SK-N-SH (cell line): ENCODE measurements at regions not wholly inside any gene's neighbourhood (a gene's known extent, or its start where the extent isn't known, plus 50 kb on each side); places are given as distances from the start of the nearest gene placed in this dataset.

Experiments used
- CTCF ChIA-PET: fragments of 300-600, 350-600 bp; formaldehyde crosslinking; extraction: SDS; loops from one replicate; lab custom pipeline; 2021; lab: Yijun Ruan, JAX
- POLR2A ChIA-PET: fragments of 350-600 bp; sonication (Branson Sonifier 250); formaldehyde crosslinking; extraction: SDS; loops from one replicate; lab custom pipeline; 2020; ENCODE audit warnings: antibody characterized with exemption, inconsistent platforms; lab: Yijun Ruan, JAX
- DNase-seq: peaks from one replicate; pipeline ENCODE4 v3.0.0; 2012
- H2AFZ ChIP-seq: fragments of 200-600 bp; sonication (generic); 2 replicates; pipeline ENCODE4 v1.8.1; 2016; ENCODE audit warnings: antibody characterized with exemption, mild to moderate bottlenecking, low read depth
- H3F3A ChIP-seq: fragments of 200-600 bp; sonication (generic); replicated peaks from 2 replicates; pipeline ENCODE3; 2016; ENCODE audit warnings: antibody characterized with exemption, mild to moderate bottlenecking; ENCODE audit not compliant: insufficient read depth
- H3K27ac ChIP-seq, 2 experiments: fragments of 200-500 bp in 1 of 2; fragments of 200-600 bp in 1 of 2; sonication (Bioruptor generic) in 1 of 2; sonication (generic), shearing (Covaris generic) in 1 of 2; 2 replicates each; pipeline versions ENCODE4 v1.5.1 to v1.6.1; 2014 to 2016; ENCODE audit warnings: low read depth in 2 of 2, inconsistent platforms in 1 of 2, low read length in 1 of 2, mild to moderate bottlenecking in 1 of 2, mixed read lengths in 1 of 2
- H3K27me3 ChIP-seq: fragments of 200-600 bp; sonication (generic), shearing (Covaris generic); 2 replicates; pipeline ENCODE4 v1.6.1; 2016; ENCODE audit warnings: mixed run types; ENCODE audit not compliant: insufficient read depth
- H3K36me3 ChIP-seq, 2 experiments: fragments of 200-500 bp in 1 of 2; fragments of 200-600 bp in 1 of 2; sonication (Bioruptor generic) in 1 of 2; sonication (generic) in 1 of 2; replicated peaks in 1 of 2; 2 replicates each; pipeline versions ENCODE3 to v1.5.1; 2014 to 2016; ENCODE audit warnings: low read length in 1 of 2, mild to moderate bottlenecking in 1 of 2; ENCODE audit not compliant: insufficient read depth in 2 of 2, control insufficient read depth in 1 of 2
- H3K4me1 ChIP-seq, 2 experiments: fragments of 200-500 bp in 1 of 2; fragments of 200-600 bp in 1 of 2; sonication (Bioruptor generic) in 1 of 2; sonication (generic), shearing (Covaris generic) in 1 of 2; 2 replicates each; pipeline versions ENCODE4 v1.5.1 to v1.6.1; 2014 to 2016; ENCODE audit warnings: low read depth in 1 of 2, low read length in 1 of 2, mixed run types in 1 of 2; ENCODE audit not compliant: insufficient read depth in 2 of 2, control insufficient read depth in 1 of 2
- H3K4me2 ChIP-seq: fragments of 200-600 bp; sonication (generic), shearing (Covaris generic); 2 replicates; pipeline ENCODE4 v1.6.1; 2017; ENCODE audit warnings: mixed run types
- H3K4me3 ChIP-seq, 2 experiments: fragments of 200-500 bp in 1 of 2; fragments of 200-600 bp in 1 of 2; sonication (Bioruptor generic) in 1 of 2; sonication (generic), shearing (Covaris generic) in 1 of 2; 2 replicates each; pipeline versions ENCODE4 v1.5.1 to v1.8.1; 2014 to 2016; ENCODE audit warnings: low read depth in 2 of 2, inconsistent platforms in 1 of 2, low read length in 1 of 2, mild to moderate bottlenecking in 1 of 2, mixed read lengths in 1 of 2, moderate library complexity in 1 of 2
- H3K79me2 ChIP-seq: fragments of 200-600 bp; sonication (generic); 2 replicates; pipeline ENCODE4 v1.8.1; 2017; ENCODE audit warnings: mild to moderate bottlenecking; ENCODE audit not compliant: insufficient read depth
- H3K9ac ChIP-seq: fragments of 200-600 bp; sonication (generic); 2 replicates; pipeline ENCODE4 v1.6.1; 2017; ENCODE audit warnings: mixed run types
- H3K9me2 ChIP-seq: fragments of 200-600 bp; sonication (generic); 2 replicates; pipeline ENCODE4 v1.6.1; 2017; ENCODE audit warnings: mixed run types
- H3K9me3 ChIP-seq: fragments of 200-600 bp; sonication (generic); 2 replicates; pipeline ENCODE4 v1.6.1; 2017; ENCODE audit warnings: mixed run types, mild to moderate bottlenecking, moderate library complexity
- H4K20me1 ChIP-seq: fragments of 200-600 bp; sonication (generic); 2 replicates; pipeline ENCODE4 v1.6.1; 2017; ENCODE audit warnings: mild to moderate bottlenecking, mixed run types; ENCODE audit not compliant: insufficient read depth
- CHD2 ChIP-seq: fragments of 150-350 bp; IDR thresholded peaks from 2 replicates; pipeline ENCODE4 v1.6.1; 2018; ENCODE audit warnings: low read length; ENCODE audit not compliant: partially characterized antibody
- MEF2A ChIP-seq: IDR thresholded peaks from 2 replicates; pipeline ENCODE4 v1.4.0; 2012; ENCODE audit warnings: low read depth, borderline replicate concordance
- MXI1 ChIP-seq: IDR thresholded peaks from 2 replicates; pipeline ENCODE4 v1.6.1; 2012; ENCODE audit warnings: mild to moderate bottlenecking, low read depth, low read length, improper control_type of control experiment
- NFIC ChIP-seq: IDR thresholded peaks from 2 replicates; pipeline ENCODE4 v1.4.0; 2012; ENCODE audit warnings: borderline replicate concordance
- NRF1 ChIP-seq: IDR thresholded peaks from 2 replicates; pipeline ENCODE4 v1.6.1; 2012; ENCODE audit warnings: low read depth, mild to moderate bottlenecking, low read length
- POLR2AphosphoS5 ChIP-seq: IDR thresholded peaks from 2 replicates; pipeline ENCODE4 v1.6.1; 2012; ENCODE audit warnings: low read depth, low read length
- SMC3 ChIP-seq: IDR thresholded peaks from 2 replicates; pipeline ENCODE4 v1.6.1; 2012; ENCODE audit warnings: low read depth, low read length, improper control_type of control experiment
- TEAD4 ChIP-seq: IDR thresholded peaks from 2 replicates; pipeline ENCODE4 v1.4.0; 2012; ENCODE audit warnings: mild to moderate bottlenecking, borderline replicate concordance; ENCODE audit not compliant: insufficient read depth
- WGBS: methylation state at CpG from one replicate; pipeline ENCODE4 v1.1.6; 2017; ENCODE audit warnings: low lambda C conversion rate; 5-methylcytosine and 5-hydroxymethylcytosine counted together
- TF ChIP-seq, protein P1 (sequence below): IDR thresholded peaks from 2 replicates; pipeline ENCODE4; 2012
- TF ChIP-seq, protein P2 (sequence below): fragments of 150-350 bp; IDR thresholded peaks from 2 replicates; pipeline ENCODE4 v1.6.1; 2016; ENCODE audit warnings: mild to moderate bottlenecking, low read depth, low read length
- TF ChIP-seq, protein P3 (sequence below): IDR thresholded peaks from 2 replicates; pipeline ENCODE4 v1.4.0; 2012; ENCODE audit warnings: low read depth

DNA sequence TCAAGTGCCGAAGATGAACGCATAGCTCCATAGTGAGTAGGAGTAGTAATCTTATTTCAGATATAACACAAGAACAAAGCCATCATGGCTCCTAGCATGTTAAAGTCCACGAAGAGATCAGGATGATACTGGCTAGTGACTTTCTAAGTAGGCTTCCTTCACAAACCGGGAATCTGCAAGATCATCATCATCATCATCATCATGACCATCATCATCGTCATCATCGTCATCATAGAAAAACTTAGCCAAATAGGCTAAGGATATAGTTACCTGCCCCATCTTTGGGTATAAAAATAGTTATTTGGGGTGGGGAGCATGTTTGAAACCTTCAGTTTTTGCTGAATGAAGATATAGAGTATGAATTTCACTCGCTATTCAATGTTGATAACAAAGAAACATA lies 57.9 kb downstream of the PYDC2 start:
- Histone ChIP-seq H3K9me2 (no peaks in the 10 kb centered on the region), H3K4me1 (no peaks in the 10 kb centered on the region; a peak in 1 of 4 replicates), H3K4me3 (no peak overlapping the region), H3K4me2 (no peak overlapping the region), H2AFZ (no peak overlapping the region), H4K20me1 (no peaks in the 10 kb centered on the region), H3K79me2 (no peaks in the 10 kb centered on the region), H3K9me3 (no peaks in the 10 kb centered on the region), H3K36me3 (no peaks in the 10 kb centered on the region), H3K27ac (no peak overlapping the region), H3K27me3 (no peaks in the 10 kb centered on the region), H3K9ac (no peak overlapping the region), H3F3A (no peaks in the 10 kb centered on the region)
- ChIA-PET POLR2A (no interaction called here), CTCF (interaction anchor here (0.6 kb wide), 1 partner anchor 14 kb away, joined by 3 read pairs; no protein-coding TSS in a partner anchor)
- TF ChIP-seq, protein P1, sequence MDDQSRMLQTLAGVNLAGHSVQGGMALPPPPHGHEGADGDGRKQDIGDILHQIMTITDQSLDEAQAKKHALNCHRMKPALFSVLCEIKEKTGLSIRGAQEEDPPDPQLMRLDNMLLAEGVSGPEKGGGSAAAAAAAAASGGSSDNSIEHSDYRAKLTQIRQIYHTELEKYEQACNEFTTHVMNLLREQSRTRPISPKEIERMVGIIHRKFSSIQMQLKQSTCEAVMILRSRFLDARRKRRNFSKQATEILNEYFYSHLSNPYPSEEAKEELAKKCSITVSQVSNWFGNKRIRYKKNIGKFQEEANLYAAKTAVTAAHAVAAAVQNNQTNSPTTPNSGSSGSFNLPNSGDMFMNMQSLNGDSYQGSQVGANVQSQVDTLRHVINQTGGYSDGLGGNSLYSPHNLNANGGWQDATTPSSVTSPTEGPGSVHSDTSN, result no peak
- TF ChIP-seq NFIC (no peak), CHD2 (no peak), MEF2A (no peak), TEAD4 (no peak)
- TF ChIP-seq, protein P2, sequence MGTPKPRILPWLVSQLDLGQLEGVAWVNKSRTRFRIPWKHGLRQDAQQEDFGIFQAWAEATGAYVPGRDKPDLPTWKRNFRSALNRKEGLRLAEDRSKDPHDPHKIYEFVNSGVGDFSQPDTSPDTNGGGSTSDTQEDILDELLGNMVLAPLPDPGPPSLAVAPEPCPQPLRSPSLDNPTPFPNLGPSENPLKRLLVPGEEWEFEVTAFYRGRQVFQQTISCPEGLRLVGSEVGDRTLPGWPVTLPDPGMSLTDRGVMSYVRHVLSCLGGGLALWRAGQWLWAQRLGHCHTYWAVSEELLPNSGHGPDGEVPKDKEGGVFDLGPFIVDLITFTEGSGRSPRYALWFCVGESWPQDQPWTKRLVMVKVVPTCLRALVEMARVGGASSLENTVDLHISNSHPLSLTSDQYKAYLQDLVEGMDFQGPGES, result no peak
- no peak for DNase-seq
- WGBS, result 71% methylated on average over 7 of the region's 7 CpGs

DNA sequence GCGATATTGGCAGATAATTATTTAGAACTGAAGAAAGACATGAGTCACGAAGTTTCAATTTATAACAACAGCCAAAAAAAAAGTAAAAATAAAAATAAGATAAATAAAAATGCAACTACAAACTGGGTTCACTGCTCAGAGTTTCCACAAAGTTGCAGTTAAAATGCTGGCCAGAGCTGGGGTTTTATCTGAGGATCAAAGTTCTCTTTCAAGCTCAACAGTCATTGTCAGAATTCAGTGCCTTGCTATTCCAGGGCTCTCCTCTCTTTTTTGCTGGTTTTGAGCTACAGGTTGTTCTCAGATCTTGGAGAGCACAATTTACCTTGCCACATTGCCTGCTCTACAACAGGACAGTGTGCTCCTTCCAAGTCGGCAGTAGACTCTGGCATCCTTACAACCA lies 60.1 kb downstream of the PYDC2 start:
- Histone ChIP-seq H3K4me2 (no peak overlapping the region), H3K27me3 (no peaks in the 10 kb centered on the region), H3K9ac (no peak overlapping the region), H3K9me2 (no peaks in the 10 kb centered on the region), H2AFZ (no peak overlapping the region), H3K4me1 (no peaks in the 10 kb centered on the region), H3K9me3 (no peaks in the 10 kb centered on the region), H3K4me3 (no peak overlapping the region), H3K79me2 (no peaks in the 10 kb centered on the region), H3K27ac (no peak overlapping the region), H3K36me3 (no peaks in the 10 kb centered on the region), H3F3A (no peaks in the 10 kb centered on the region), H4K20me1 (no peaks in the 10 kb centered on the region)
- ChIA-PET POLR2A (no interaction called here), CTCF (no interaction called here)
- WGBS, result 51% methylated on average over 3 of the region's 3 CpGs
- TF ChIP-seq SMC3 (no peak), NRF1 (no peak), POLR2AphosphoS5 (no peak), MXI1 (no peak), MEF2A (no peak)
- TF ChIP-seq, protein P3, sequence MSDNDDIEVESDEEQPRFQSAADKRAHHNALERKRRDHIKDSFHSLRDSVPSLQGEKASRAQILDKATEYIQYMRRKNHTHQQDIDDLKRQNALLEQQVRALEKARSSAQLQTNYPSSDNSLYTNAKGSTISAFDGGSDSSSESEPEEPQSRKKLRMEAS, result no peak
- TF ChIP-seq, protein P1, result no peak
- DNase-seq, result no peak
